NB4 (cell line): ENCODE measurements at regions not wholly inside any gene's neighbourhood (a gene's known extent, or its start where the extent isn't known, plus 50 kb on each side); places are given as distances from the start of the nearest gene placed in this dataset.

Experiments
- DNase-seq: peaks from one replicate; pipeline ENCODE4 v3.0.0; 2010; ENCODE audit warnings: low read depth
- H3K4me3 ChIP-seq: one replicate; pipeline ENCODE4 v1.5.1; 2011; ENCODE audit warnings: mild to moderate bottlenecking, low read depth, low read length, moderate library complexity
- MYC ChIP-seq: IDR thresholded peaks from 2 replicates; pipeline ENCODE4 v1.6.1; 2011; ENCODE audit warnings: low read depth, low read length
- POLR2A ChIP-seq: IDR thresholded peaks from 2 replicates; pipeline ENCODE4 v1.6.1; 2011; ENCODE audit warnings: mild to moderate bottlenecking; ENCODE audit not compliant: insufficient read length; ENCODE audit errors: extremely low read depth
- TF ChIP-seq, protein P1 (sequence below): IDR thresholded peaks from one replicate; pipeline ENCODE4 v1.5.1; 2012; ENCODE audit warnings: low read depth, low read length
- TF ChIP-seq, protein P2 (sequence below): IDR thresholded peaks from 2 replicates; pipeline ENCODE4 v1.6.1; 2011; ENCODE audit warnings: low read depth, low read length

DNA sequence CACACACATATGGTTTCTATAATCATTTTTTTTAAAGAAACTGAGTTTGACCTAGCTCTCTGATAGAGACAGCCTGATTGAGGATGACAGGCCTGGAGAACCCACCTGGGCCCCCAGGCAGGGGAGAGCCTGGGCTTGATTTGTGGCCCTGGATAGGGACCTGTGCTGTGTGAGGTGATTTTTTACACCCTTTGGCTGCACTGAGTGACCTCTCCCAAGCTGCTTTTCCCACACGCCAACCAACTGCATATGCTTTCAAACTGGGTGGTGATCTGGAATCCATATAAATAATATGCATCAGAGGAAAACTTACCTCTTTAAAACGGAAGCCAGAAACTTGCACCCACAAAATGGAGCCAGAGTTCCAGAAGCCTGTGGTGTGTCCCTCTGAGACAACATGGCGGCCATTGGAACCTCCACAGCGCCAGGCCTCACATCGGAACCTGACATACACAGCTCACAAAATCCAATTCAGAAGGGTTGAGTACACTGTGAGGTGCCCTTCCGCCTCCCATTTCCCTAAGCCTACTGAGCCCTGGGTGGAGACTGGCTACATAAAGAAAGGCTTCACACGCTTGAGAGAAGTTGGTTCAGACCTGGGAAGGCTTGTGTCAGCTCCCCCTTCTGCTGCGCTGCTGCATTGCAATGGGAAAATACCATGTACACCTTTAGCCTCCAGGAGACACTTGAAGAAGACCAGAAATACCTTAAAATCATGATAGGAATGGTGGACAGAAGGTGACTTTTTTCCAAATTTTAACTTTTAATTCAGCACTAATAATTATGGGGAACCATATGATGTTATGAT lies 160.7 kb downstream of the HHIPL2 start:
- DNase-seq = peak; percentile 21

DNA sequence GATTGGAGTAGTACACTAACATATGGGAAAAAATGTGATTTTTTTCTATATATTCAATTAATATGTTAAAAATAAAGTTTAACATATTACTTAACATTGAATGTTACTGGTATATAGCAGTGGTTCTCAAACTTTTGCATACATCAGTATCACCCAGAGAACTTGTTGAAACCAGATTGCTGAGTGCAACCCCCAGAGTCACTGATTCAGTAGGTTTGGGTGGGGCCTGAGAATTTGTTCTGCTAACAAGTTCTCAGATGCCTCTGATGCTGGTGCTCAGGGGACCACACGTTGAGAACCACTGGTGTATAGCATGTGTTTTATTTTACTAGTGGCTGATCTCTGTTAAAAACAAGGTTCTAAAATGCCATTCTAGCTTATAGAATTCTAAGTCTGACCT lies 161.9 kb downstream of the HHIPL2 start:
- DNase-seq = no peak
- TF ChIP-seq, protein P1, sequence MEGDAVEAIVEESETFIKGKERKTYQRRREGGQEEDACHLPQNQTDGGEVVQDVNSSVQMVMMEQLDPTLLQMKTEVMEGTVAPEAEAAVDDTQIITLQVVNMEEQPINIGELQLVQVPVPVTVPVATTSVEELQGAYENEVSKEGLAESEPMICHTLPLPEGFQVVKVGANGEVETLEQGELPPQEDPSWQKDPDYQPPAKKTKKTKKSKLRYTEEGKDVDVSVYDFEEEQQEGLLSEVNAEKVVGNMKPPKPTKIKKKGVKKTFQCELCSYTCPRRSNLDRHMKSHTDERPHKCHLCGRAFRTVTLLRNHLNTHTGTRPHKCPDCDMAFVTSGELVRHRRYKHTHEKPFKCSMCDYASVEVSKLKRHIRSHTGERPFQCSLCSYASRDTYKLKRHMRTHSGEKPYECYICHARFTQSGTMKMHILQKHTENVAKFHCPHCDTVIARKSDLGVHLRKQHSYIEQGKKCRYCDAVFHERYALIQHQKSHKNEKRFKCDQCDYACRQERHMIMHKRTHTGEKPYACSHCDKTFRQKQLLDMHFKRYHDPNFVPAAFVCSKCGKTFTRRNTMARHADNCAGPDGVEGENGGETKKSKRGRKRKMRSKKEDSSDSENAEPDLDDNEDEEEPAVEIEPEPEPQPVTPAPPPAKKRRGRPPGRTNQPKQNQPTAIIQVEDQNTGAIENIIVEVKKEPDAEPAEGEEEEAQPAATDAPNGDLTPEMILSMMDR = no peak
- TF ChIP-seq MYC = no peak
- TF ChIP-seq, protein P2, sequence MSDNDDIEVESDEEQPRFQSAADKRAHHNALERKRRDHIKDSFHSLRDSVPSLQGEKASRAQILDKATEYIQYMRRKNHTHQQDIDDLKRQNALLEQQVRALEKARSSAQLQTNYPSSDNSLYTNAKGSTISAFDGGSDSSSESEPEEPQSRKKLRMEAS = no peak
- no peak for TF ChIP-seq POLR2A

More for the DNA sequence above, 160.7 kb downstream of the HHIPL2 start:
- H3K4me3 ChIP-seq = no peak overlapping the region
- TF ChIP-seq, protein P2 = no peak
- no peak for TF ChIP-seq POLR2A
- TF ChIP-seq MYC = no peak
- TF ChIP-seq, protein P1 = no peak

DNA sequence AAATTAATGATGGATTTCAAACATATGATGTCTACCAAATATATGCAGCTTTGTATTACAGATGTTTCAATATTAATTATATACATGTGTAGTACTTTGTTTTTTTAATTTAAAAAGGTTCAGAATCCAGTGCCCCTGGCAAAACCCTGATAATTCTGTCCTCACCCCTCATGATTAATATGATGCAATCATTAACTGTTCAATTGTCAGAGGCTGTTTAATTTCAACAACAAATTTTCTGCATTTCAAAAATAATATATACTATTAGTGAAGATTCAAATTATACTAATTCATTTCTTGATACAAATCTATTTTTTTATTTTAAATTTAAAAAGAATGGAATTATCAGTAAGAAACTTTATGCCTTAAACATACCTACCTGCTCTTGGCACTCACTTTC lies 162.6 kb downstream of the HHIPL2 start:
- DNase-seq = no peak
- TF ChIP-seq POLR2A (no peak), MYC (no peak)
- TF ChIP-seq, protein P2 = no peak
- TF ChIP-seq, protein P1 = no peak
- H3K4me3 ChIP-seq = no peak overlapping the region

More for the DNA sequence above, 161.9 kb downstream of the HHIPL2 start:
- no peak overlapping the region for H3K4me3 ChIP-seq

DNA sequence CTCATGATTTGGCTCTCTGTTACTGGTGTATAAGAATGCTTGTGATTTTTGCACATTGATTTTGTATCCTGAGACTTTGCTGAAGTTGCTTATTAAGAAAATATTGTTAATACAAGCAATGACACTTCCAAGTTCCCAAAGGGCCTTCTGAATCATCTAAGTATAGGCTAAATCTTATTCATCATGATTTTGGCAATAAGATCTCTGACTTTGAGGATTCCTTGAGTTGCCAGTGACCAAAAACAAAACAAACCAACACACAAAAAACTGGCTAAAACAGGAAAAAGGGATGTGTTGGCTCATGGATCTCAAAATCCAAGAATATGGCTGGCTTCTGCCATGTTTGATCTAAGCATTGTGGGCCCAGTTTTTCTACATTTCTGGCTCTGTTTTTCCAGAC lies 163.4 kb downstream of the HHIPL2 start:
- H3K4me3 ChIP-seq = no peak overlapping the region
- TF ChIP-seq MYC (no peak), POLR2A (no peak)
- TF ChIP-seq, protein P1 = no peak
- TF ChIP-seq, protein P2 = no peak
- no peak for DNase-seq

DNA sequence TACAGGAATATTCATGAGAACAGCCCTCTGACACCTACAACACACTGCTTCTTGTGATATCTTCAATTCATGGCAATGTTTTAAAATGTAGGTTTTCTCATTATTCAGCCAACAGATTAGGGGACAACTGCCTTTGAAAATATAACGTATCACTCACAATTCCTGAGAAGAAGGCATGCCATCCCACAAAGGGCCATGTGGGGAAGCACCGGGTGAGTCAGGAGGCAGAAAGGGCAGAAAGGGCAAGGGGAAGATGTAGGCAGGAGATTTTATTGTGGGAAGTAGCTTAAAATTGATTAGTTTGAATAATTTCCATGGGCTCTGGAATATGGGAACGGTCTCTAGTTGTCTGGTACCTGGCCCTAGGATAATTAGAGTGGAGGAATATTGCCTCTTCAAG lies 165.7 kb downstream of the HHIPL2 start:
- DNase-seq = no peak
- no peak overlapping the region for H3K4me3 ChIP-seq
- TF ChIP-seq MYC (no peak), POLR2A (no peak)
- TF ChIP-seq, protein P1 = no peak
